GM19351 (cell line): ENCODE measurements at regions not wholly inside any gene's neighbourhood (a gene's known extent, or its start where the extent isn't known, plus 50 kb on each side); places are given as distances from the start of the nearest gene placed in this dataset.

ENCODE experiments used
- ATAC-seq: cut with Tn5 transposase; IDR thresholded peaks from one replicate; pipeline ENCODE4 v1.9.1; 2021; ENCODE audit warnings: mild to moderate bottlenecking, moderate library complexity; ENCODE audit not compliant: unreplicated experiment

DNA sequence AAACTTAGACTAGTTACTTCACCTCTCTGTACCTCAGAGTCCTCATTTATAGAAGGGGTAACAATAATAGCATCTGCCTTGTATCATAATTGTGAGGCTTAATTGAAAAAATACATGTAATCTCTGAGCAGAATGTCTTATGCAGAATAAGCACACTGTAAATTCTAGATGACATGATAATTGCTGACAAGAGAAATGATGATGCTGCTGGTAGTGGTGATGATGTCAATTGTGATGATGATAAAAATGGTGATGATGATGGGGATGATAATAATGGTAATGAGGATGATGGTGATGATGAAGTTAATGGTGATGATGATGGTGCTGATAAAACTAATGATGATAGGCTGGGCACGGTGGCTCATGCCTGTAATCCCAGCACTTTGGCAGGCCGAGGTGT lies 346.1 kb upstream of the CDH4 start:
- no peak for ATAC-seq

DNA sequence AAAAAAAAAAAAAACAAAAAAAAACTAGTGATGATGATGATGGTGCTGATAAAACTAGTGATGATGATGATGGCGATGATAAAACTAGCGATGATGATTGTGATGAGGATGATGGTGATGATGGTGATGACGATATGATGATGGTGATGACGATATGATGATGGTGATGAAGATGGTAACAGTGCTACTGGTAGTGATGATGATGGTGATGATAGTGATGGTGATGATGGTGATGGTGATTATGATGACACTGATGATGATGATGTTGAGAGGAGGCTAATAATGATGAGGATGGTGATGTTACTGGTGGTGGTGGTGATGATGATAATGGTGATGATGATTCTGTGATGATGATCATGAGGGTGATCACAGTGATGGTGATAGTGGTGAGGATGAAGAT lies 345.5 kb upstream of the CDH4 start:
- no peak for ATAC-seq

DNA sequence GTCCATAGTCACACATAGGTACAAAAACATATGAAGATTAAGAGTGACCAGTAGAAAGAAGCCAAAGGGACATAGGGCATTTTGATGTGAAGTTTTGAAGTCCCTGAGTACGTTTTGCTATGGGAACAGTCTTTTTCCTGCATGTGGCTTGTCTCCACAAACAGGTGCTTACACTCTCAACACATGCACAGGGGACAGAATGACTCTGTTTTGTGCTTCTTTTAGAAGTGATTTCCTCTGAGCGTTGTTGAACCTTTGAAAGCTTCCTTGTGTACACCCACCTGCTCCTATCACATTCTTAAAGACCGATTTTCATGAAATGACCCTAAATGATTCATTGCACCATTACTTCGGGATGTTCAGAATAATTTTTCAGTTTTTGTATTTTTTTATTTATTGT lies 338.8 kb upstream of the CDH4 start:
- ATAC-seq: no peak

DNA sequence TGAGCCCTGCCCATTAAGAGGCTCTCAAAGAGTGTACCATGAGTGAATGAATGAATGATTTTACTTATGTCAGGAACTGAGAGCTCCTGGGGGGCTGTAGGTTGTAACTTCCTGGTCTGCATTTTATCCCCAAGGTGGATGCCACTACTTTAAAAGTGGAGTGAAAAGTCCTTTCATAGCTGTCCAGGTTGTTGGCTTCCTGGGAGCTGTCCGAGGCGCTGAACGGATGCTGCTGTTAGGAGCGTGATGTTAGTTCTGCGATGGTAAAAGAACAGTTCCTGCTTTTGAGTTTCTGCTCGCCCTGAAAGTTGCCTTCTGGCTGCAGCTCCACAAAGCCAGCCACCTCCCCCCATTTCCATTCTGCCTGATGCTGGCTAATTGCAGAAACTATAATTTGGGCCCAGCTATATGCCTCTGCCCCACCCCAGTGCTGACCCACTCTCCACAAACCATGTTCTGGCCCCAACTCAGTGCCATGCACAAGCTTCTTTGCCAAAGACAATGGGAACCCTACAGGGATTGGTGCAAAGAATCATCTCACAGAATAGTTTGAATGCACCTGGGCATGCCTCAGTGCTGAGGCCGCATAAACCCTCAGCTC lies 330.9 kb upstream of the CDH4 start:
- no peak for ATAC-seq

- ATAC-seq: no peak
These were observed 325.2 kb upstream of the CDH4 start for GRCh38 chr20:60926831-60927230.

DNA sequence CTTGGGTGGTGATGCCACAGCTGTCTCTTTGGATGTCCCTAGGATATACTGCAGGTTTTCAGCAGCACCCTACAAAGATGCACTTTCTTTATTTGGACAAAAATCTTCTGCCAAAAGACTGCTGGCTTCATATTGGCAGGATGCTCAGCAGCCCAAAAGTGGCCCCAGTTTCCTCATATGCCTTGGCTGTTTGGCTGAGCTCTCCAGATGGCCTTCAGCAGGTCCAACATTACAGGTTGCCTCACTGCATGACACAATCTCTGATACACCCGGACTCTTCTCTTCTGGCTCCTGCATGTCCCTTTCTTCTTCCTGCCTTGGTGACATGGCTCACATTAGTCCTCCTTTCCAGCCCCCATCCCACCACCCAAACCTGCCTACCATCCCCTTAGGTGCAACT lies 323.7 kb upstream of the CDH4 start:
- ATAC-seq: no peak

- no peak for ATAC-seq
These were observed 321.9 kb upstream of the CDH4 start for GRCh38 chr20:60930023-60930790.

DNA sequence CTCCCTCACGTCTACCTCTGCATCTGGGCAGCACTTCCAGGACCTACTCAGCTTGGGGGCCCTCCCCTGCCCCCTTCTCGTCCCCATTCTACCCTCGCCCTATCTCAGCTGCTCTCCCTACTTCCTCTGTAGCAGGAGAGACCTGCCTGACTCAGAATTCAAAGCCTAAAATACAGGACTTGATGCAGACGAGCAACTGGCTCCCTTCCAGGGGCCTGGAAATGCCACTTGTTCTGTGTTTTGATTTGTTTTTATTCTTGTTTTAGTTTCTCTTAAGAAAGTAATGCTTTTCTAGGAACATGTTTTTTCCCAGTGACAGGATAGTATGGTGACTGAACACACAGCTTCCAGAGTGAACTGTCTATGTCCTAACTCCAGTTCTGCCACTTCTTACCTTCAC lies 320.4 kb upstream of the CDH4 start:
- ATAC-seq: no peak

DNA sequence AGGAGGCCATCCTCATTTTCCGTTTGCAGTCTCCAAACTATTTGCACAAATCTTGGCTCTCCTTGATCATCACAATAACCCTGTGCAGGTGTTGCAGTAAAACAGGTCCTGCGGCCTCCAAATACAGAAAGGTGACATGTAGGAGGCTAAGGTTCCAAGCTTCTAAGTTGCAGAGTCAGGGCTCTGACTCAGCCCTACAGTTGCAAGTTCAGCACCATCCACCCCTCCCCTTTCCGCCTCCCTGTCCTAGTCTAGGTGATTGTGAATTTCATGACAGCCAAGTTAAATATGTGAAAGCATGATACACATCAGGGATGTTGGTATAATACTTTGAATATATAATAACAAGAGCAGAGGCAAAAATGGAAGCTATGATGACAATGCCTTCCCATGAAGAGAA lies 317.3 kb upstream of the CDH4 start:
- ATAC-seq: no peak

DNA sequence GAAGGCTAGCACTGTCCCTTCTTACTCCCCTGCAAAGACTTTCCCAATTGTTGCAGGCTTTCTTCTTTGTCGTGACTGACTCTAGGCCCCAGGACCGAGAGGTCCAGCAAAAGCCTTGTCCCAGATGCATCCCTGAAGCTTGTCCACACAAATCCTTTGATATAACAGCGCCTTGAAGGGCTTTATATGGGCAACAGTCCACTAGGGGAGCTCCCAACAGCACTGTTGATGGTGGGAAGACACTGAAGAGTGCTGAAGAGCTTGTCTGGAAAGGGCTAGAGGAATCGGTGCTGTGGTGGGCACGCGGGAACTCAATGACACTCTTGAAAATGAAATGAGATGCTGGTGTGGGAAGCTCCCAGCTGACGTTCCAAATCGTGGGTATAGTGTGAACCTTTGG lies 316.1 kb upstream of the CDH4 start:
- ATAC-seq: no peak

- ATAC-seq: no peak
These were observed 314.5 kb upstream of the CDH4 start for GRCh38 chr20:60937585-60937984.

- ATAC-seq: no peak
These were observed 310.7 kb upstream of the CDH4 start for GRCh38 chr20:60941379-60941778.

GRCh38 chr20:60947819-60948218 lies 304.2 kb upstream of the CDH4 start:
- no peak for ATAC-seq

DNA sequence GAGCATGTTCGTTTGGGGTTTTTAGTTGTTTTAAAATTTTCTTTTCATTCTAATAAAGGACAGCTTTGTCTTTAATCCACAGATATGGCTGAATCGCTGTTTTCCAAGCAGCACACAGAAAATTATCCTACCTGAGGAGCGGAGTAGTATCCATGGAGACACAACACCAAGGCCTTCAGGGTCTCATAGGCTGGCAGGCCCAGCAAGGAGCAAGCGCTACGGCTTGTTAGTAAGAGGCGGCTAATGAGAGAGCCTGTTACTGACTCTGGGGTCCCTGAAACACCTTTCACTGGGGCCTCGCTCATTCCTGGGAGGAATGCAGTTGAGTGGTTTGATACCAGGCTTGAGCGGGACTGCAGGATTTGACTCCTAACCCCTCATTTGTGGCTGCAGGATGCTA lies 303.8 kb upstream of the CDH4 start:
- no peak for ATAC-seq

- ATAC-seq: no peak
These were observed 301.5 kb upstream of the CDH4 start for GRCh38 chr20:60950561-60950960.

- ATAC-seq: no peak
These were observed 301.1 kb upstream of the CDH4 start for GRCh38 chr20:60950974-60951373.

- no peak for ATAC-seq
These were observed 299.2 kb upstream of the CDH4 start for GRCh38 chr20:60952861-60953260.

- no peak for ATAC-seq
These were observed 298.7 kb upstream of the CDH4 start for GRCh38 chr20:60953321-60953720.

GRCh38 chr20:60955706-60956105 lies 296.4 kb upstream of the CDH4 start:
- no peak for ATAC-seq

DNA sequence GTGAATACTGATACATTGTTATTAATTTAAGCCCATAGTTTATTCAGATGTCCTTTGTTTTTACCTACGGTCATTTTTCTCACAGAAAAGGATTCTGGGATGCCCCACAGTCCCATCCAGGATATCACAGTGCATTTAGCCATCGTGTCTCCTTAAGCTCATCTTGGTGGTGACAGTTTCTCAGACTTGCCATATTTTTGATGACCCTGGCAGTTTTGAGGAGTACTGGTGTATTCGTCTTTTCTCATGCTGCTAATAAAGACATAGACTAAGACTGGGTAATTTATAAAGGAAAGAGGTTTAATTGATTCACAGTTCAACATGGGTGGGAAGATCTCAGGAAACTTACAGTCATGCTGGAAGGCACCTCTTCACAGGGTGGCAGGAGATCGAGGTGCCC lies 295.9 kb upstream of the CDH4 start:
- no peak for ATAC-seq

- ATAC-seq: no peak
These were observed 294.4 kb upstream of the CDH4 start for GRCh38 chr20:60957621-60958020.

- no peak for ATAC-seq
These were observed 292.1 kb upstream of the CDH4 start for GRCh38 chr20:60959971-60960370.

- no peak for ATAC-seq
These were observed 291.6 kb upstream of the CDH4 start for GRCh38 chr20:60960500-60960899.
